Stimulated activated naive B cell treated with anti-CD40 and anti-IgM and Interleukin-4, amounts not matched to agents 10 μg/mL and 1 μg/mL and 100 μg/mL, for 72 hours (primary cell): ENCODE measurements at regions not wholly inside any gene's neighbourhood (a gene's known extent, or its start where the extent isn't known, plus 50 kb on each side); places are given as distances from the start of the nearest gene placed in this dataset.
"Not testable (repeated sequence)": the region's sequence is repeated elsewhere in the genome, so short reads cannot be mapped to it uniquely, and the experiment has no call there.

Source experiments
- ATAC-seq, 2 donors: fragments of 150-1000 bp; cut with Tn5 transposase; replicated peaks; 2 replicates each; pipeline ENCODE4 v1.10.0; 2021; ENCODE audit warnings: moderate library complexity in 1 of 2
- DNase-seq: peaks from one replicate; pipeline ENCODE4 v3.0.0; 2021
- H3K27ac Mint-ChIP-seq: one replicate; pipeline ENCODE4 v1.8.0; 2022; ENCODE audit warnings: mild to moderate bottlenecking, mixed read lengths
- H3K27me3 Mint-ChIP-seq, 2 donors: one replicate each; pipeline ENCODE4 v1.8.0; 2022; ENCODE audit warnings: mixed read lengths in 2 of 2
- H3K36me3 Mint-ChIP-seq, 2 donors: one replicate each; pipeline ENCODE4 v1.8.0; 2022; ENCODE audit warnings: mixed read lengths in 2 of 2, mild to moderate bottlenecking in 1 of 2
- H3K4me1 Mint-ChIP-seq, 2 donors: one replicate each; pipeline ENCODE4 v1.8.0; 2022; ENCODE audit warnings: mixed read lengths in 2 of 2, mild to moderate bottlenecking in 1 of 2
- H3K4me3 Mint-ChIP-seq, 2 donors: one replicate each; pipeline ENCODE4 v1.8.0; 2022; ENCODE audit warnings: mild to moderate bottlenecking in 2 of 2, mixed read lengths in 2 of 2, moderate library complexity in 1 of 2
- H3K9me3 Mint-ChIP-seq, 2 donors: one replicate each; pipeline ENCODE4 v1.8.0; 2022; ENCODE audit warnings: mixed read lengths in 2 of 2, mild to moderate bottlenecking in 1 of 2

DNA sequence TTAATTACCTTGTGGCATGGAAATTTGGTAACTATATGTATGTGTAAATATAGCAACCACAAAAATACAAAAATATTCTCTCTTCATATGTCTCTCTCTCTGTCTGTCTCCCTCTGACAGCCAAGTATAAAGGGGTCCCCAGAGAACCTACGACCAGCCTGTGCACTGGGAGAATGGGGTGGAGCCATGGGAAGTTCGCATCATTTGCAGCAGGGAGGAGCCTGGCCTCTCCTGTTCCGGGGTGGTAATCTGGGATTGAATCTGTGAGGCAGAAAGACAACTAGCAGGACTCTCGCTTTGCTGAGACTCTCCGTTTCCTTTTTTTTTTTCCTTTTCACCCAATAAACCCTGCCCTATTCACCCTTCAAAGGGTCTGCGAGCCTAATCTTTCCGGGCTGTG, 1109.1 kb downstream of the HACE1 start:
- H3K9me3 Mint-ChIP-seq = peaks cover 0 to 3% of the 10 kb centered on the region in 2 donors
- no peak overlapping the region for H3K27ac Mint-ChIP-seq
- ATAC-seq (no peak), DNase-seq (no peak)
- H3K27me3 Mint-ChIP-seq = no peaks in the 10 kb centered on the region
- H3K36me3 Mint-ChIP-seq = no peaks in the 10 kb centered on the region
- H3K4me1 Mint-ChIP-seq = no peaks in the 10 kb centered on the region
- no peak overlapping the region for H3K4me3 Mint-ChIP-seq

- Mint-ChIP-seq H3K4me1 (no peaks in the 10 kb centered on the region), H3K27ac (no peak overlapping the region), H3K4me3 (no peak overlapping the region), H3K9me3 (peaks cover 4 to 5% of the 10 kb centered on the region in 2 donors), H3K27me3 (no peaks in the 10 kb centered on the region), H3K36me3 (no peaks in the 10 kb centered on the region)
- ATAC-seq (no peak), DNase-seq (no peak)
These were observed 1125.7 kb downstream of the HACE1 start for GRCh38 chr6:103734016-103734415.

- Mint-ChIP-seq H3K4me1 (no peaks in the 10 kb centered on the region), H3K36me3 (no peaks in the 10 kb centered on the region), H3K9me3 (no peaks in the 10 kb centered on the region), H3K27me3 (no peaks in the 10 kb centered on the region), H3K27ac (no peak overlapping the region), H3K4me3 (no peak overlapping the region)
- DNase-seq = no peak
- ATAC-seq = no peak
These were observed 1130.1 kb downstream of the HACE1 start for GRCh38 chr6:103729658-103730057.

DNA sequence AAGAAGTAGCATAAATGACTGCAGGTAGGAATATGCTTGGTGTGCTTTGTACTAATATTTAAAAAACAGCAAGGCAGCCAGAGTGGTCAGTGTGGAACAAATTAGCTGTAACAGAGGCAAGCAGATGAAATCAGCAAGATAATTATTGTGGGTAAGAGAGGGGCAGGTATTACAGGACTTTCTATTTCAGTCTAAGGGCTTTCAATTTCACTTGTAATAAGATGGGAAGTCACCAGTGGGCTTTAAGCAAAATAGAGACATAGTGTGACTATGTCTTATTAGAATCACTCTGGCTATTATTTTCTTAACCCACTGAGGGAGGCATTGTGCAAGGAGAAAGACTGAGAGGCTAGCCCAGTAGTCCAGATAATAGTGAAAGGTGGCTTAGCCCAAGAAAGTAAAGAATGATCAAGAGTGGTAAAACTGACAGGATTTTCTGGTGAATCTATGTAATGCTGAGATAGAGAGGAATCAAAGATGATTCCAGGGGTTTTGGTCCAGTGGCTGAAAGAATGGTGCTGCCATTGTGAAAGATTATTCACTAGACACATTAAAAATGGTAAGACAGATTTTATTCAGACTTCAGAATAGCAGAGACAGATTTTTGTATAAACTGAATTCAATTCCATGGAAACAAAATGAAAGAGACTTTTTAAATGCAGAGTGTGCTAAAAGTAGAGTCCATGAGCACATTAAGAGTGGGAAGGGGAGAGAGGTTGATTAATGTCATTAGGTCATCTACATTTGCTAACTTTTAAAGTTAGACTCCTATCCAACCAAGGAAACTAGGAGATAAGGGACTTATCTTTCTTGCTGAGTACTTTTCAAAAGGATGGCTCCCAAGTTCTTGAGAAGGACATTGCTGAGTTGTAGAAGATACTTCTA, 1136.0 kb downstream of the HACE1 start:
- no peaks in the 10 kb centered on the region for H3K9me3 Mint-ChIP-seq
- ATAC-seq (no peak), DNase-seq (no peak)
- H3K27ac Mint-ChIP-seq = no peak overlapping the region
- no peaks in the 10 kb centered on the region for H3K36me3 Mint-ChIP-seq
- H3K27me3 Mint-ChIP-seq = no peaks in the 10 kb centered on the region
- H3K4me3 Mint-ChIP-seq = no peak overlapping the region
- H3K4me1 Mint-ChIP-seq = no peaks in the 10 kb centered on the region

DNA sequence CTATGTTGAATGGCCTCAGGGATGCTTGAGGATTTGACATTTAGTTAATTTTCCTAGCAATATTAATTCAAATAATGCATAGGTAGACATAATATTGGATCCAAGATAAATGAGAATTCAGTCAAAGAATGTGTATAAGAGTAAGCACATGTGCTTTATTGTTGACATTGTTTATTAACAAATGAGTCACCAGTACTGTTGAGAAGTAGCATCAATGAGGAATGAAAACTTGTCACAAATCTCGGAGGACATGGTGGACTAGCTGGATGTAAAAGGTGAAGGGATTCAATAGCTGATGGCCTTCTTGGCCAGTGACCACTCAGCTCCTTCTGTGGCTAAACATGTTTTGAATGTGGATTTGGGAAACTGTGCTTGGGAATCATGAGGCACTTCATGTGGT, 1137.0 kb downstream of the HACE1 start:
- Mint-ChIP-seq H3K36me3 (no peaks in the 10 kb centered on the region), H3K9me3 (no peaks in the 10 kb centered on the region), H3K27ac (no peak overlapping the region), H3K27me3 (no peaks in the 10 kb centered on the region), H3K4me3 (no peak overlapping the region), H3K4me1 (no peaks in the 10 kb centered on the region)
- DNase-seq (no peak), ATAC-seq (no peak)

DNA sequence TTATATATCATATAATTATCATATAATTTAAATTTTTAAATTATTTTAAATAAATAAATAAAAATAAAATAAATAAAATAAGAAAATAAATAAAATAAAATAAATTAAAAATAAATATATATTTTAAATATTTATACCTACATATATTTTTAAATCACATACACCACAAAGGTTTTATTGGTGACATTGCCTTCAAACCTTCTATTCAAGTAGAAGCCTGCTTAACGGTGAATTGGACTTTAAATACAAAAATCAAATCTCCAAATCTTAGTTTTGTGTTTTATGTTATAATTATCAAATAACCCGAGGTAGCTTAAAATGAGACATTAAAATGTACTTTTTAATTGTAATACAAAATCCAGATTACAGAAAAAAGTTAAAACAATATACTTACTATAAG, 1137.8 kb downstream of the HACE1 start:
- DNase-seq (no peak), ATAC-seq (no peak)
- Mint-ChIP-seq H3K9me3 (no peaks in the 10 kb centered on the region), H3K27ac (no peak overlapping the region), H3K4me3 (no peak overlapping the region), H3K36me3 (no peaks in the 10 kb centered on the region), H3K4me1 (no peaks in the 10 kb centered on the region), H3K27me3 (no peaks in the 10 kb centered on the region)

DNA sequence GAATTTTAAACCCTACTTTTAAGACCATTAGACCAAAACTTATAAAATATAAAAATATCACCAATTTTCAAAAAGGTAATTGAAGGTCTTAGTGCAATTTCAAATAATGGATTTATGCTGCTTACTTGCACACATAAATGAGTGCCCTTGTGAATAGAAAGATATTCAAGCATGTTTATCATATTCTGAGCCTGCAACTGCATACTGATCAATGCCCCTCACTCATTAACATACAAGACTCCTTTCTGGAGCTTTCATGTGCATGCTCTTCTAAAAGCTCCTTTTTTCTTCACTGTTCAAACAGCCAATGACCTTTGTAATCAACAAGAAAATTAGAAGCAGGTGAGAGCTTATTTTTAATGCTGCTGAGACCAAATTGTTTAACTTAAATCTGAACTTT, 1139.3 kb downstream of the HACE1 start:
- Mint-ChIP-seq H3K27ac (no peak overlapping the region), H3K4me1 (no peaks in the 10 kb centered on the region), H3K9me3 (no peaks in the 10 kb centered on the region), H3K27me3 (no peaks in the 10 kb centered on the region), H3K36me3 (no peaks in the 10 kb centered on the region), H3K4me3 (no peak overlapping the region)
- ATAC-seq (no peak), DNase-seq (no peak)

GRCh38 chr6:103719545-103719944, 1140.2 kb downstream of the HACE1 start:
- Mint-ChIP-seq H3K4me3 (no peak overlapping the region), H3K9me3 (no peaks in the 10 kb centered on the region), H3K27me3 (no peaks in the 10 kb centered on the region), H3K36me3 (no peaks in the 10 kb centered on the region), H3K4me1 (no peaks in the 10 kb centered on the region), H3K27ac (no peak overlapping the region)
- ATAC-seq = no peak
- no peak for DNase-seq

GRCh38 chr6:103715269-103715668, 1144.5 kb downstream of the HACE1 start:
- ATAC-seq (no peak), DNase-seq (no peak)
- Mint-ChIP-seq H3K36me3 (no peaks in the 10 kb centered on the region), H3K27me3 (no peaks in the 10 kb centered on the region), H3K4me3 (no peak overlapping the region), H3K27ac (no peak overlapping the region), H3K4me1 (no peaks in the 10 kb centered on the region), H3K9me3 (no peaks in the 10 kb centered on the region)

- H3K27ac Mint-ChIP-seq, H3K36me3 Mint-ChIP-seq, H3K4me1 Mint-ChIP-seq, DNase-seq, H3K9me3 Mint-ChIP-seq, H3K4me3 Mint-ChIP-seq, ATAC-seq, H3K27me3 Mint-ChIP-seq: not testable (repeated sequence)
These were observed 1150.5 kb downstream of the HACE1 start for GRCh38 chr6:103709236-103709635.

DNA sequence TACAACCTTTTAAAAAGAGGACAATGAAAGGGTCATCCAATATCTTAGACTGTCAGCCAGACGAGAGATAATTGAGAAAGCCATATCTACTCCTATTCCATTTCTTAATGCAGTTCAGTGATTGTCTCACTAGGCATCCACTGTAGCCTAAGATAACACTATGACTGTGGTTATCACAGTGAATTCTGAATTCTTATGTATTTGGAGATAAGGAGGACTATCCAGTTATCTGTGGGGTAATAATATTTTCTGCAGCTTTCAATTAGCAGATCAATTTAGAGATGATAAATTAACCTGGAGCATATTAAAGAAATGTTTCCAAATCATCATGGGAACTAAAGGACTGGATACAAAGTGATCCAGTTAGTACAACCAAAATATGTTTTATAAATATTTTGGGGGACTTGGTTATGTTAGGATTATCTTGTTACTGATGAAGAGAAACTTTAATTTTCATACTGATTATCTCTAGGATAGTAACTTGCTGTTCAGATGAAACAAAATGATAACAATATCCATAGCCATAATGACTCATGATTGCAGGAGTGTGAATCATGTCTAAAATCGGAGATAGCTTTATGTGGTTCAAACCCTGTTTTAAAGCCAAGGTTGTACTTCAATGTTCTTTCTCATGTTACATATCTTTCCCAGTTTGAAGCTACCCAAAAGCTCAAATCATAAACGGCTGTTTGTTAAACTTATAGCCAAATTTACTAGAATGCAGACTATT, 1152.0 kb downstream of the HACE1 start:
- Mint-ChIP-seq H3K27ac (no peak overlapping the region), H3K36me3 (no peaks in the 10 kb centered on the region), H3K27me3 (no peaks in the 10 kb centered on the region), H3K4me1 (no peaks in the 10 kb centered on the region), H3K9me3 (no peaks in the 10 kb centered on the region), H3K4me3 (no peak overlapping the region)
- no peak for ATAC-seq
- no peak for DNase-seq

DNA sequence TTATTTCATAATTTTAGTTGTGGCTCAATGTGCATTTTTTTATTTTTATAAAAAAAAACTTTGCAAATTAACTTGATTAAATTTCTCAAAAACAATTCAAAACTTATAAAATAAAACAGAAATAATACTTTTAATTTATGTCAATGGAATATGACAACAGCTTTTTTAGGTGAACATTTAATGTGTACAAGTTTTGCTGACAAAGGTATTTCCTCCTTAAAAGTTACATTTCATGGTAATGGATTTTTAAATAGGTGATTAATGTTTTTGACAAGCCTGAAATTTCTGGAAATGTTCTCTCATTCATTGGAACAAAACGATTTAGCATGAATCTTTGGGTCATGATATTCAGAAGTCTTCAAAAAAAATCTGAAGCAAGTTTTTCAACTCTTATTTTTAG, 1160.0 kb downstream of the HACE1 start:
- H3K27me3 Mint-ChIP-seq = no peaks in the 10 kb centered on the region
- DNase-seq (no peak), ATAC-seq (no peak)
- H3K27ac Mint-ChIP-seq = no peak overlapping the region
- no peak overlapping the region for H3K4me3 Mint-ChIP-seq
- H3K36me3 Mint-ChIP-seq = no peaks in the 10 kb centered on the region
- no peaks in the 10 kb centered on the region for H3K4me1 Mint-ChIP-seq
- H3K9me3 Mint-ChIP-seq = no peaks in the 10 kb centered on the region

DNA sequence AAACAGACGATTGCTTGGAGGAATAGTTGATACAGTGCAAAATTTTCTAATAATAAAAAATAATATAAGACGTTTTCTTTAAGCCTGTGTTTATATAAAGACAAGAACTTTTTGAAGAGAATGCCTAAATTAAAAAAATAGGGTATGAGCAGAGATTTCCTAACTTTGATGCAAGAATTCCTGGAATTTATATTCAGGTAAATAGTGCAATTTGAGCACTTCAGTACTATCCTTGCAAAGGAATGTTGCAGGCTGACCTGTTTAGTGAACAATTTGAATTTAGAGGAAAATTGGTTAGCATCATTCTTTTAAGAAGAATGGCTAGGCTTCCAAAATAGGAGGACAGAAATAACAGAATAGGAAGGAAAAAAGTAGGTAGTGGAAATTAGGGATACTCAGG, 1172.3 kb downstream of the HACE1 start:
- no peak overlapping the region for H3K27ac Mint-ChIP-seq
- H3K27me3 Mint-ChIP-seq = no peaks in the 10 kb centered on the region
- DNase-seq (no peak), ATAC-seq (no peak)
- no peaks in the 10 kb centered on the region for H3K9me3 Mint-ChIP-seq
- no peaks in the 10 kb centered on the region for H3K4me1 Mint-ChIP-seq
- no peaks in the 10 kb centered on the region for H3K36me3 Mint-ChIP-seq
- no peak overlapping the region for H3K4me3 Mint-ChIP-seq

DNA sequence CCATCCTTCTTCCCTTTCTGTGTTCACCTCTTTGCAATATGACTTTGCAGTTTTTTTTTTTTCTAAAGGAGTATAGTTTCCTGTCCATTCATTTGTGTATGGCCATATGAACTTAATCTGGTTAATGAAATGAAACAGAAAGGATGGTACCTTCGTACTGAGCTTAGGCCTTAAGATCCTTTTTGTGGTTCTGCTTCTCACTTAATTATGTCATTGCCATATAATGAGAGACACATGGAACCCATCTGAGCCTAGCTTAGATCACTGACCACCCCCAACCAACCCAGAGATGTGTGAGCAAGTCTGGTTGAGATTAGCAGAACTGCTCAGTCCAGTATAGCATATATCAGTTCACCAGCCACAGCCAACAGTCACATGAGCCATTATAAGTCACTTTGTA, 1179.6 kb downstream of the HACE1 start:
- Mint-ChIP-seq H3K36me3 (no peaks in the 10 kb centered on the region), H3K9me3 (peaks cover 0 to 4% of the 10 kb centered on the region in 2 donors), H3K27ac (no peak overlapping the region), H3K4me3 (no peak overlapping the region), H3K4me1 (peaks cover 0 to 6% of the 10 kb centered on the region in 2 donors), H3K27me3 (no peaks in the 10 kb centered on the region)
- ATAC-seq (no peak), DNase-seq (no peak)

DNA sequence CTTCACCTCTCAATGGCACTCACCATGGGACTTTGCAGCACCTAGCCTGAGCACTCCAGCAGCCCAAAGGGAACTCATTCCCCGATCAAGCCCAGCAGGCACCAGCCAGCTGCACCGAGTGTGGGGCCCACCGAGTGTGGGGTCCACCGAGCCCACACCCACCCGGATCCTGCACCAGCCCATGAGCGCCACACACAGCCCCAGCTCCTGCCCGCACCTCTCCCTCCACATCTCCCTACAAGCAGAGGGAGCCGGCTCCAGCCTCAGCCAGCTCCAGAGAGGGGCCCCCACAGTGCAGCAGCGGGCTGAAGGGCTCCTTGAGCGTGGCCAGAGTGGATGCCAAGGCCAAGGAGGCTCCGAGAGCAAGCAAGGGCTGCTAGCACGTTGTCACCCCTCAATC, 1182.4 kb downstream of the HACE1 start:
- Mint-ChIP-seq H3K4me3 (no peak overlapping the region), H3K36me3 (no peaks in the 10 kb centered on the region), H3K4me1 (peaks cover 0 to 6% of the 10 kb centered on the region in 2 donors), H3K27ac (no peak overlapping the region), H3K27me3 (no peaks in the 10 kb centered on the region), H3K9me3 (peaks cover 0 to 4% of the 10 kb centered on the region in 2 donors)
- no peak for ATAC-seq
- DNase-seq = no peak
